GM19099 (cell line): ENCODE measurements at regions not wholly inside any gene's neighbourhood (a gene's known extent, or its start where the extent isn't known, plus 50 kb on each side); places are given as distances from the start of the nearest gene placed in this dataset.

Experiments
- POLR2A ChIP-seq: IDR thresholded peaks from 3 replicates; pipeline ENCODE4 v1.6.1; 2011; ENCODE audit warnings: low read depth; ENCODE audit not compliant: insufficient read length; ENCODE audit errors: extremely low read depth

DNA sequence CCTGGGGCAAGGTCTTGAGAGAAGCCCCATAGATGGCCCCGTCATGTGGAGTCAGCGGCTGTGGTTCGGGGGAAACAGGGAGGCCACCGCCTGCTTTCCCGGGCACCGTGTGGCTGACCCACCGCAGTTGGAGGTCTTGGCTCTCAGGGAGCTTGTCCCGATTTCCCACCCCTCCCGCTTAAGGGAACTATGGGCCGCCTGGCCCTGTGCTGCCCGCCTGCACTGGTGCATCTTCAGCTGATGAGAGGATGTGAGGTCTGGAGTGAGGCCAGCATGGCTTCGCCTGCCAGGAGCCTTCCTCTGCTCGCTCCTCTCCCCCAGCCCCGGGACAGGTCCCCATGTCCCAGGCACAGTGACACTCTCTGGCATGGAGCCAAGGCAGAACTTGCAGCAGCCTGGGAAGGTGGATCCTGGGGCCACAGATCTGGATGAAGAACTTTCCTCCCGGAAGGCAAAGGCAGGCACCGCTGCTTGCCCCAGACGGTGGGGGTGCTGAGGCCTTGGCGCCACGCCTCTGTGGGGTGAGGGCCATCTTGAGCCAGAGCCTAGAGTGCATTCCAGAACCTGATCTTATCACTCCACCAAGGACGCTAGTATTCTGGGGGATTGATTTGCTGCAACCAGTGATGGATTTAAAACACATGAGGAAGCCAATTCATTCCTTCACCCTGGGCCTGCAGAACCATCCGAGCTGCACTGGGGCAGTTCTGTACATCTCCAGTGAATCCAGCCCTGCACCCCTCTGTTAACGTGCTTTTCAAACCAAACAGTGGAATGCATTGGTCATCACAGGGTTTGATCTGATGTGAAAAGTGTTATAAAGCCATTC, 178.6 kb upstream of the TNRC6C start:
- no peak for TF ChIP-seq POLR2A

GRCh38 chr17:77781536-77781935, 177.0 kb upstream of the TNRC6C start:
- TF ChIP-seq POLR2A = no peak

DNA sequence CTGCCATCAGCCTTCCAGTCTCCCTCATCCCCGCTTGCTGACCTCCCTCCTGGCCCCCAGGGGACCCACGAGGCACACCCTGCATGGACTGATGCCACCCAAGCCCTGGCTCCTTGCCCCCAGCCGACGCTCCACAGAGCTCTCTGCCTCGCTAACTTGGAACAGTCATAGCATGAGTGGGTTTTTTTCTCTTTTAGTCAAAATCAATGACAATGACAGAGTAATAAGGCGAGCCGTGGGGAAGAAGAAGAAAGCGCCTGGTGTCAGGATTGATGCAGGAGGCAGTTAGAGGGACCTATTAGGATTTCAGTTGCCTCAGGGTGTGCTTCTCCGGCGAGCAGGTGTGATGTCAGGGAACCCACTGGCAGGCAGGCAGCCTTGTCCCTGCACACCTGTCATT, 176.3 kb upstream of the TNRC6C start:
- TF ChIP-seq POLR2A = no peak

DNA sequence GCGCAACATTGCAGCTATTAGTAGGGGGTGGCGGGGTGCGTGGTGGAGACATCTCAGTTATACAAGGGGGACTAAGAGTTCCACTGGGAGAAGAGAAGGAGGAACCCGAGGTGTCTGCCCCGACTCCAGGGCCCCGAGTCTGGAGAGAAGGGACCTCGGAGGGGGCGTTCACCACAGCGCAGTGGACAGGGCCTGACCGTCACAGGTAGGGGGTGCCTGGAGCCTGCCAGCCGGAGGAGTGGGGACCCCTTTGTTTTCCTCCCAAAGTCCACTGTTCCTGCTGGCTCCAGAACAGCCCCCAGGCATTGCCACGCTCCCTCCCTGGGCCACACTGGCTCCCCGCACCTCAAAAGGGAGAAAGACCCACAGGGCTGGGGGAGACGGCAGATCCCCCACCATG, 175.9 kb upstream of the TNRC6C start:
- no peak for TF ChIP-seq POLR2A

DNA sequence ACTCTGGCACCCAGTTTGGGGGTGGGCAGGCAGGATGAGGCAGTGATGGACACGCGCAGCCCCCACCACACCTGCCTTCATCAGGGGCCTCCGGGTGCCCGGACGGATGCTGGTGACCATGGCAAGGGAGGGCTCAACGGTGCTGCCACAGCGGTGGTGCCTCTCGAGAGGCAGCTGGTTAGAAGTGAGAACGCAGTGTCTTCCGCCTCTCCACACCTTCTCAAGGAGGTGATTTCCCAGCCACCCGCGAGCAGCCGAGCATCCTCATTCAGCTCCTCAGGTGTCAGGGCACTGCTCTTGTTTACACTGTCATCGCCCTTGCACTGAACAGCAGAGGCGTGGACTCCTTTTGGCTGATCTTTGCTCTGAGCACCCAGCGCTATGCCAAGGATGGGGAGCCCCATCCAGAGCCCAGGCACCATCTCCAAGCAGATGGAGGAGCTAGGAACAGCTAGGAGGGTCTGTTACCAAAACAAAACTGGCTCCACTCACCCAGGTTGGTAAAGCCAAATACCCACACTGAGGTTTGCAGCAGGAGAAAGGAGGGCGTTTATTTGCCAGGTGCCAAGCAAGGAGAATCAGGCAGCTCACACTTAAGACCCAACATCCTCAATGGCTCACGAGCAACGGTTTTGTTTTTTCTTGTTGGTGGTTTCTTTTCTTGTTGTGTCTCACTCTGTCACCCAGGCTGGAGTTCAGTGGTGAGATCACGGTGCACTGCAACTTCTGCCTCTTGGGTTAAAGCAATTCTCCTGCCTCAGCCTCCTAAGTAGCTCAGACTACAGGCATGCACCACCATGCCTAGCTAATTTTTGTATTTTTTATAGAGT, 174.3 kb upstream of the TNRC6C start:
- no peak for TF ChIP-seq POLR2A

GRCh38 chr17:77785312-77785905, 173.1 kb upstream of the TNRC6C start:
- no peak for TF ChIP-seq POLR2A

DNA sequence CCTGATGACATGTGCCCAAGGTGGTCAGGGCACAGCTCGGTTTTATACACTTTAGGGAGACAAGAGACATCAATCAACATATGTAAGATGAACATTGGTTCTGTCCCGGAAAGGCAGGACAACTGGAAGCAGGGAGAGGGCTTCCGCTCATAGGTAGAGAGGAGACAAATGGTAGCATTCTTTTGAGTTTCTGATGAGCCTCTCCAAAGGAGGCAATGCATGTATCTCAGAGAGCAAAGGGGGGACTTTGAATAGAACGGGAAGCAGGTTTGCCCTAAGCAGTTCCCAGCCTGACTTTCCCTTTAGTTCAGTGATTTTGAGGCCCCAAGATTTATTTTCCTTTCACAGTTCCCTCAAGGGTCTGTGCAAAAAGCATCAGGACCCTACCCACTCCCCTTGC, 172.4 kb upstream of the TNRC6C start:
- TF ChIP-seq POLR2A = no peak

DNA sequence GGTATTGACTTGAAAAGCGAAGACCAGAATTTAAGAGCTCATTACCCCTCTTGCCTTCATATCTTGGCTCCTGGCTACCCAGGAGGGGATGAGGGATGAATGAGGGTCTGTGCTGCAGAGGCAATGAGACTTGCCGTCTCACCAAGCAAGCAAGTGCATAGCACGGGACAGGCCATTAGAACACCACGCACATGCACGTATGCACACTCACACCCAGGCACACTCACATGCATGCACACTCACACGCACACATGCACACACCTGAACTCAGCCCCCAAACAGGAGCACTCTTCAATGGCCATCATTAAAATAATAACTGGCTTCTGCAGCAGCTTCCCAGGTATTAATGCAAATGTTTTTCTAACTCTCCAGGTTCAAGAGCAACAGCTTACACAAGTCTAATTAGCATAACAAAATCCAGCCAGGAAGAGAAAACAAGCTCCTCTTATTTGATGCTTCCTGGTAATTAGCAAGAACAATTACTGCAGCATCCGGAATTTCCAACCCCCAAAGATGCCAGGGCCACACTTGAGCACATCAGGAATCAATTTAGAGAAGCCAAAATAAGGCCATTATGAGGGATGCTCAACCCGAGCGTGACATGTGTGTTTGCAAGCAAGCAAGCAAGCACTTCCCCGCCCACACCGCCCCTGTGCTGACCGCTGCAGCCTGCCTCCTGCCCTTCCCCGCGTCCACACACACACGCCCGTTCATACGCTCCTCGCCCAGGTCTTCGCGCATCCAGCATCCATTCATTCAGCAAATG, 171.6 kb upstream of the TNRC6C start:
- no peak for TF ChIP-seq POLR2A

GRCh38 chr17:77790143-77790829, 168.2 kb upstream of the TNRC6C start:
- TF ChIP-seq POLR2A = no peak

DNA sequence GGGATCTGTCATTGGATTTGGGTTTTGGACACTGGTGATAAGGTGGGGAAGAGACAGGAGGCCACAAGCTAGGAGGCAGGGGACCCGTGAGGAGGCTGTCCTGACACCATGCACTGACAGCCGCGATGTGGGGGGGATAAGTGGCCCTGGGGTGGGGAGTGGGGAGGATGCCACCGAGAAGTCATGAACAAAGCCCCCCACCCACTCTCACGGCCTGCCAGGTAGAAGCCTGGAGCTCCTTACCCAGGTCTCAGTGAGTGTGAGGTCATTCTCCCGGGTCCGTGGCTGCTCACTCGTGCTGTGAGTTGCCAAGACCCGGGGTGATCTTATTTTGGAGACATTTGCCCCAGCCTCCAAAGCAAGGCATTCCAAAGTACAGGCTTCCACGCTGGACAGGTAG, 165.9 kb upstream of the TNRC6C start:
- no peak for TF ChIP-seq POLR2A

GRCh38 chr17:77793146-77793970, 165.1 kb upstream of the TNRC6C start:
- no peak for TF ChIP-seq POLR2A

DNA sequence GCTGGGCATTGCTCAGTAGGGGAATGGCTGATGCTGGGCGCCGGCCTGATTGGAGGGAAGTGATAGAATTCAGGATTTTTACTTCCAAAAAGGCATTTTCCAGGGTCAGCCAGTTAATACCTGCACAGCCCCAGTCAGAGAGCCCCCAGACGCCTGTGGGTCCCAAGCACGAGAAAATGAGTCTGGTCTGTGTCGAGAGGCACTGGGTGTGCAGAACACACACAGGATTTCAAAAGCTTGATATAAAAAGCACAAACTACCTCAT, 164.6 kb upstream of the TNRC6C start:
- TF ChIP-seq POLR2A = no peak

- no peak for TF ChIP-seq POLR2A
Measured at GRCh38 chr17:77794846-77795245, 163.7 kb upstream of the TNRC6C start.

DNA sequence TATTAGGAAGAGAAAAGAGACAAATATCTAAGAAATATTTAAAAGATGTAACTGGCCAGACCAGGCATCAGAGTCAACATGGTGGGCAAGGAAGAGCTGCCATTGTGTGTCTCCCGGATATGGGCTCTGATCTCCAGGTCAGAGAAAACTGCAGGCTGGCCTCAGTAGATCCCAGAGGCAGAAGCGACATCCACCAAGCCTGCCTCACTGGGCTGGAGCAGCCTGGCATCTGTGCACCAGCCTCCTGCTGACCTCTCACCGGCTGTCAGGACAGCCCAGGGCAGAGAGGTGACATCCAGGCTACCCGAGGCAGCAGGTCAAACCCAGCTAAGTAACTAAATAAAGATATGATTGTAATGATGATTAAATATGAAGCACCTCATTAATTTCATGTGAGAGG, 162.8 kb upstream of the TNRC6C start:
- TF ChIP-seq POLR2A = no peak
